Chondrocyte (in vitro differentiated cells): ENCODE measurements at regions not wholly inside any gene's neighbourhood (a gene's known extent, or its start where the extent isn't known, plus 50 kb on each side); places are given as distances from the start of the nearest gene placed in this dataset.

Experiments
- DNase-seq: peaks from one replicate; pipeline ENCODE4 v3.0.0; 2021; ENCODE audit warnings: mixed read lengths, low spot score
- H3K27ac Mint-ChIP-seq: one replicate; pipeline ENCODE4 v1.8.0; 2021; ENCODE audit warnings: mild to moderate bottlenecking, moderate library complexity, mixed read lengths; ENCODE audit not compliant: unreplicated experiment
- H3K27me3 Mint-ChIP-seq: 2 replicates; pipeline ENCODE4 v1.8.0; 2021; ENCODE audit warnings: low read depth, mixed read lengths
- H3K36me3 Mint-ChIP-seq: 2 replicates; pipeline ENCODE4 v1.8.0; 2021; ENCODE audit warnings: low read depth, mixed read lengths
- H3K4me1 Mint-ChIP-seq: 2 replicates; pipeline ENCODE4 v1.8.0; 2021; ENCODE audit warnings: low read depth, mild to moderate bottlenecking, mixed read lengths
- H3K4me3 Mint-ChIP-seq: one replicate; pipeline ENCODE4 v1.8.0; 2021; ENCODE audit warnings: mild to moderate bottlenecking, moderate library complexity, mixed read lengths; ENCODE audit not compliant: unreplicated experiment
- H3K9me3 Mint-ChIP-seq: 2 replicates; pipeline ENCODE4 v1.8.0; 2021; ENCODE audit warnings: low read depth, mixed read lengths
- TF ChIP-seq, protein P1 (sequence below): fragments of 200-600 bp; sonication (generic); IDR thresholded peaks from 2 replicates; pipeline ENCODE4 v1.5.0; 2021; ENCODE audit warnings: antibody characterized with exemption, mild to moderate bottlenecking, moderate library complexity

DNA sequence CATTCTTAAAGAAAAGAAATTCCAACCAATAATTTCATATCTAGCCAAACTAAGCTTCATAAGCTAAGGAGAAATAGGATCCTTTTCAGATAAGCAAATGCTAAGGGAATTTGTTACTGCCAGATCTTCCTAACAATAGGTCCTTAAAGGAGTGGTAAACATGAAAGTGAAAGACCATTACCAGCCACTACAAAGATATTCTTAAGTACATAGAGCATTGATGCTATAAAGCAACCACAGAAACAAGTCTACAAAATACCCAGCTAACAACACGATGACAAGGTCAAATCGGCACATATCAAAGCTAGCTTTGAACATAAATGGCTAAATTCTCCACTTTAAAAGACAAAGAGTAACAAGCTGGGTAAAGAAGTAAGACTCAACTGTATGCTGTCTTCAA, 188.9 kb upstream of the RPRM start:
- DNase-seq, result no peak
- H3K27ac Mint-ChIP-seq, result no peak overlapping the region
- no peak overlapping the region for H3K4me3 Mint-ChIP-seq
- H3K27me3 Mint-ChIP-seq, result no peaks in the 10 kb centered on the region
- TF ChIP-seq, protein P1, sequence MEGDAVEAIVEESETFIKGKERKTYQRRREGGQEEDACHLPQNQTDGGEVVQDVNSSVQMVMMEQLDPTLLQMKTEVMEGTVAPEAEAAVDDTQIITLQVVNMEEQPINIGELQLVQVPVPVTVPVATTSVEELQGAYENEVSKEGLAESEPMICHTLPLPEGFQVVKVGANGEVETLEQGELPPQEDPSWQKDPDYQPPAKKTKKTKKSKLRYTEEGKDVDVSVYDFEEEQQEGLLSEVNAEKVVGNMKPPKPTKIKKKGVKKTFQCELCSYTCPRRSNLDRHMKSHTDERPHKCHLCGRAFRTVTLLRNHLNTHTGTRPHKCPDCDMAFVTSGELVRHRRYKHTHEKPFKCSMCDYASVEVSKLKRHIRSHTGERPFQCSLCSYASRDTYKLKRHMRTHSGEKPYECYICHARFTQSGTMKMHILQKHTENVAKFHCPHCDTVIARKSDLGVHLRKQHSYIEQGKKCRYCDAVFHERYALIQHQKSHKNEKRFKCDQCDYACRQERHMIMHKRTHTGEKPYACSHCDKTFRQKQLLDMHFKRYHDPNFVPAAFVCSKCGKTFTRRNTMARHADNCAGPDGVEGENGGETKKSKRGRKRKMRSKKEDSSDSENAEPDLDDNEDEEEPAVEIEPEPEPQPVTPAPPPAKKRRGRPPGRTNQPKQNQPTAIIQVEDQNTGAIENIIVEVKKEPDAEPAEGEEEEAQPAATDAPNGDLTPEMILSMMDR, result no peak
- peaks cover 2% of the 10 kb centered on the region for H3K36me3 Mint-ChIP-seq
- no peaks in the 10 kb centered on the region for H3K4me1 Mint-ChIP-seq
- H3K9me3 Mint-ChIP-seq, result peaks cover 40% of the 10 kb centered on the region

- peaks cover 2% of the 10 kb centered on the region for H3K36me3 Mint-ChIP-seq
- TF ChIP-seq, protein P1, result no peak
- no peaks in the 10 kb centered on the region for H3K27me3 Mint-ChIP-seq
- no peak overlapping the region for H3K27ac Mint-ChIP-seq
- H3K4me3 Mint-ChIP-seq, result no peak overlapping the region
- H3K4me1 Mint-ChIP-seq, result no peaks in the 10 kb centered on the region
- peaks cover 51% of the 10 kb centered on the region for H3K9me3 Mint-ChIP-seq
- DNase-seq, result peak; percentile 72
Observed at GRCh38 chr2:153668923-153669322, 190.4 kb upstream of the RPRM start.

DNA sequence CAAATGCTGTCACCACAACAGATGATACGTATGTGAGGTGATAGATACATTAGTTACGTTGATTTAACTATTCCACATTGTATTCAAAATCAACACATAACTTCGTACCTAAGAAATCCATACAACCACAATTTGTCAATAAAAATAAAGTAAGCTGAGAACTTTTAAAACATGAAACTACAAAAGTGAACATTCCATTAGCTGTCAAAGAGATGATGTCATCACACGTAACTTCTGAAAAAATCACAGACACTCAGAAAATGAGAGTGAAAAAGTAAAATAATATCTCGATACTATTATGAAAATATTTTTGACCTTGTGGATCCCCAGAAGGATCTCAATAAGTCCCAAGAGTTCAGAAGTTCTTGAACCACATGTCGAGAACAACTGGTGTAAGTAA, 161.6 kb upstream of the GALNT13 start:
- no peaks in the 10 kb centered on the region for H3K27me3 Mint-ChIP-seq
- peaks cover 16% of the 10 kb centered on the region for H3K9me3 Mint-ChIP-seq
- no peak overlapping the region for H3K27ac Mint-ChIP-seq
- TF ChIP-seq, protein P1, result no peak
- no peak overlapping the region for H3K4me3 Mint-ChIP-seq
- H3K4me1 Mint-ChIP-seq, result no peaks in the 10 kb centered on the region
- no peaks in the 10 kb centered on the region for H3K36me3 Mint-ChIP-seq
- DNase-seq, result no peak

DNA sequence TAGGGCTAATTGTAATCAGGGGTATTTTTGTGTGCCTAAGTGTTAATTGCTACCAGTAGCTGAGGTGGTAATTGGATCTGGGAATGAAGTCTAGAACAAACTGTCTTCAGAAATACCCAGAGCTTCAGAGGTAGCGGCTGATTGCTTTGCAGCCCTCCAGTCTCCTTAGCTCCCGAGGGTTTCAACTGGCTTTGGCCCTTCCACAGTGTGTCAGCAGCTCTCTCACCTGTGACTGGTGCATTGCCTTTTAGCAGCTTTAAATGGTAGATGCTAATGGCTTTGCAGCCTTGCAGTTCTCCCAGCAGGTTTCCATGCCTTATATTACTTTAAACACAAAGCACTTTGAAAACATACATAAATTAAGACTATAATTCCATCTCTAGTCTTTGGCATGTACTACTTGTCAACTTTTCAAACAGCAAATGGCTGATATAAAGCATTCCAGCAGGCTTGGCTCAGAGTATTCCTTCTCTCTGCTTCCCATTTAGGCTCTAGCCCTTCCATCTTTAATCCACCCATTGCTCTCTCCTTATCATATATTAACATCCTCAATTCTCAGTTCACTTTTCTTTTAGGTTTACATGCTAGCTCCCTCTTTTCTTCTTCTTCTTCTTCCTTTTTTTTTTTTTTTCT, 156.4 kb upstream of the GALNT13 start:
- Mint-ChIP-seq H3K36me3 (no peaks in the 10 kb centered on the region), H3K4me1 (no peaks in the 10 kb centered on the region), H3K4me3 (no peak overlapping the region), H3K9me3 (peaks cover 10% of the 10 kb centered on the region), H3K27me3 (no peaks in the 10 kb centered on the region), H3K27ac (no peak overlapping the region)
- TF ChIP-seq, protein P1, result no peak
- DNase-seq, result no peak

DNA sequence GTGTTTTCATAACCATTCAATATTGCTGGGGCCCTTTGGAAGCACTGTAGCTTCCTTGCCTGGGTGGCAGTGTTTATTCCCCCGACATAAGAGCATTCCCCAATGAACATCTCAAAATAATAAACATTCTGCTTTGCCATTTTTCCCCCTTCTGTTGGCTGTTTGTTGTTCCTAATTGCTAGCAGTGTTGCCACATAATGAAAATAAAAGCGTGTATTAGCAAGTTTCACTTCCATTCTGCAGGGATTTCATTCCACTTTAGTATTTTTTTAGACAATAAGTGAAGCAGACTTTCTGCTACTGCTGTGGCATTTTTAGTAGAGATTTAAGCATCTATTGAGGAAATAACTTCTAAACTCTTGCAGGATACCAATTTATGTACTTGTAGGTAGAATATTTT, 154.7 kb upstream of the GALNT13 start:
- no peaks in the 10 kb centered on the region for H3K27me3 Mint-ChIP-seq
- no peaks in the 10 kb centered on the region for H3K4me1 Mint-ChIP-seq
- no peak overlapping the region for H3K27ac Mint-ChIP-seq
- H3K36me3 Mint-ChIP-seq, result no peaks in the 10 kb centered on the region
- H3K9me3 Mint-ChIP-seq, result peaks cover 10% of the 10 kb centered on the region
- TF ChIP-seq, protein P1, result no peak
- no peak overlapping the region for H3K4me3 Mint-ChIP-seq
- DNase-seq, result no peak
